Fibroblast of lung (primary cell): ENCODE measurements at regions not wholly inside any gene's neighbourhood (a gene's known extent, or its start where the extent isn't known, plus 50 kb on each side); places are given as distances from the start of the nearest gene placed in this dataset.

Experiments
- DNase-seq, 2 donors: peaks; one replicate each; pipeline versions ENCODE4 v3.0.0 to v3.0.0-alpha.2; 2010; ENCODE audit warnings: low read depth in 2 of 2
- H2AFZ ChIP-seq: 2 replicates; pipeline ENCODE4 v1.5.1; 2012; ENCODE audit warnings: low read length, control low read depth, inconsistent platforms
- H3K27ac ChIP-seq: 2 replicates; pipeline ENCODE4 v1.5.1; 2011; ENCODE audit warnings: low read length, control low read depth; ENCODE audit not compliant: insufficient read depth
- H3K27me3 ChIP-seq: 2 replicates; pipeline ENCODE4 v1.5.1; 2011; ENCODE audit warnings: mild to moderate bottlenecking, low read length; ENCODE audit not compliant: control insufficient read depth, insufficient read depth
- H3K36me3 ChIP-seq: 2 replicates; pipeline ENCODE4 v1.5.1; 2011; ENCODE audit warnings: low read length; ENCODE audit not compliant: control insufficient read depth, insufficient read depth
- H3K4me1 ChIP-seq: 2 replicates; pipeline ENCODE4 v1.5.1; 2011; ENCODE audit warnings: low read length; ENCODE audit not compliant: control insufficient read depth, insufficient read depth; ENCODE audit errors: extremely low read depth
- H3K4me2 ChIP-seq: 2 replicates; pipeline ENCODE4 v1.5.1; 2011; ENCODE audit warnings: low read length, control low read depth; ENCODE audit not compliant: insufficient read depth; ENCODE audit errors: extremely low read depth
- H3K4me3 ChIP-seq, 4 experiments: fragments of 200-600 bp in 1 of 4; sonication (generic) in 1 of 4; replicated peaks in 1 of 4; 2 replicates each; pipeline ENCODE4 v1.5.1; 2011 to 2016; ENCODE audit warnings: low read length in 4 of 4, low read depth in 3 of 4, mild to moderate bottlenecking in 3 of 4, control low read depth in 2 of 4, inconsistent platforms in 1 of 4, mixed read lengths in 1 of 4; ENCODE audit not compliant: insufficient read depth in 1 of 4; ENCODE audit errors: control extremely low read depth in 1 of 4
- H3K79me2 ChIP-seq: 2 replicates; pipeline ENCODE4 v1.5.1; 2012; ENCODE audit warnings: mild to moderate bottlenecking, low read length, inconsistent platforms; ENCODE audit not compliant: control insufficient read depth, insufficient read depth
- H3K9ac ChIP-seq: 2 replicates; pipeline ENCODE4 v1.5.1; 2011; ENCODE audit warnings: mild to moderate bottlenecking, low read length, control low read depth; ENCODE audit not compliant: insufficient read depth
- H3K9me3 ChIP-seq: 2 replicates; pipeline ENCODE4 v1.5.1; 2012; ENCODE audit warnings: low read depth, low read length; ENCODE audit not compliant: control insufficient read depth, insufficient read depth
- H4K20me1 ChIP-seq: 2 replicates; pipeline ENCODE4 v1.5.1; 2011; ENCODE audit warnings: low read length; ENCODE audit not compliant: control insufficient read depth, insufficient read depth; ENCODE audit errors: extremely low read depth
- EZH2 ChIP-seq: IDR thresholded peaks from 2 replicates; pipeline ENCODE4 v1.5.1; 2012; ENCODE audit warnings: low read length, control low read depth, mild to moderate bottlenecking; ENCODE audit errors: missing control alignments
- TF ChIP-seq, protein P1 (sequence below), 2 donors: IDR thresholded peaks in 1 of 2; conservative IDR thresholded peaks in 1 of 2; 1 replicate in 1 of 2; 2 replicates in 1 of 2; pipeline ENCODE4 v1.5.1; 2011 to 2012; ENCODE audit warnings: low read length in 2 of 2, control low read depth in 1 of 2, inconsistent platforms in 1 of 2, low read depth in 1 of 2, mild to moderate bottlenecking in 1 of 2

GRCh38 chr22:48263791-48264351 lies 1501.4 kb downstream of the TBC1D22A start:
- Histone ChIP-seq H3K4me3 (no peak overlapping the region), H3K36me3 (no peaks in the 10 kb centered on the region), H3K79me2 (no peaks in the 10 kb centered on the region), H3K9ac (no peak overlapping the region), H3K9me3 (peaks cover 2% of the 10 kb centered on the region), H3K27ac (no peak overlapping the region), H4K20me1 (no peaks in the 10 kb centered on the region), H3K27me3 (no peaks in the 10 kb centered on the region), H3K4me2 (no peak overlapping the region), H3K4me1 (no peaks in the 10 kb centered on the region), H2AFZ (no peak overlapping the region)
- no peak for DNase-seq
- TF ChIP-seq, protein P1, sequence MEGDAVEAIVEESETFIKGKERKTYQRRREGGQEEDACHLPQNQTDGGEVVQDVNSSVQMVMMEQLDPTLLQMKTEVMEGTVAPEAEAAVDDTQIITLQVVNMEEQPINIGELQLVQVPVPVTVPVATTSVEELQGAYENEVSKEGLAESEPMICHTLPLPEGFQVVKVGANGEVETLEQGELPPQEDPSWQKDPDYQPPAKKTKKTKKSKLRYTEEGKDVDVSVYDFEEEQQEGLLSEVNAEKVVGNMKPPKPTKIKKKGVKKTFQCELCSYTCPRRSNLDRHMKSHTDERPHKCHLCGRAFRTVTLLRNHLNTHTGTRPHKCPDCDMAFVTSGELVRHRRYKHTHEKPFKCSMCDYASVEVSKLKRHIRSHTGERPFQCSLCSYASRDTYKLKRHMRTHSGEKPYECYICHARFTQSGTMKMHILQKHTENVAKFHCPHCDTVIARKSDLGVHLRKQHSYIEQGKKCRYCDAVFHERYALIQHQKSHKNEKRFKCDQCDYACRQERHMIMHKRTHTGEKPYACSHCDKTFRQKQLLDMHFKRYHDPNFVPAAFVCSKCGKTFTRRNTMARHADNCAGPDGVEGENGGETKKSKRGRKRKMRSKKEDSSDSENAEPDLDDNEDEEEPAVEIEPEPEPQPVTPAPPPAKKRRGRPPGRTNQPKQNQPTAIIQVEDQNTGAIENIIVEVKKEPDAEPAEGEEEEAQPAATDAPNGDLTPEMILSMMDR (conservative IDR thresholded peaks at IDR 0.05 in 1 of 2, IDR thresholded peaks at IDR 0.05 in 1 of 2; ENCODE audit: low read depth in 1 of 2, low read length in 2 of 2) = no peak
- TF ChIP-seq EZH2 = no peak

- TF ChIP-seq, protein P1 (conservative IDR thresholded peaks at IDR 0.05 in 1 of 2, IDR thresholded peaks at IDR 0.05 in 1 of 2; ENCODE audit: low read depth in 1 of 2, low read length in 2 of 2) = no peak
- no peak for TF ChIP-seq EZH2
- H3K9ac ChIP-seq = no peak overlapping the region
- H2AFZ ChIP-seq = no peak overlapping the region
- no peaks in the 10 kb centered on the region for H3K79me2 ChIP-seq
- H3K36me3 ChIP-seq = no peaks in the 10 kb centered on the region
- H3K9me3 ChIP-seq = peaks cover 2% of the 10 kb centered on the region
- H3K4me2 ChIP-seq = no peak overlapping the region
- no peaks in the 10 kb centered on the region for H3K4me1 ChIP-seq
- no peaks in the 10 kb centered on the region for H3K27me3 ChIP-seq
- H4K20me1 ChIP-seq = no peaks in the 10 kb centered on the region
- no peak overlapping the region for H3K4me3 ChIP-seq
- H3K27ac ChIP-seq = no peak overlapping the region
- no peak for DNase-seq
These were observed 1500.9 kb downstream of the TBC1D22A start for GRCh38 chr22:48263431-48263765.

- no peak overlapping the region for H3K4me3 ChIP-seq
- H3K9ac ChIP-seq = no peak overlapping the region
- no peak for DNase-seq
- no peak for TF ChIP-seq EZH2
- TF ChIP-seq, protein P1 (conservative IDR thresholded peaks at IDR 0.05 in 1 of 2, IDR thresholded peaks at IDR 0.05 in 1 of 2; ENCODE audit: low read depth in 1 of 2, low read length in 2 of 2) = no peak
- H4K20me1 ChIP-seq = no peaks in the 10 kb centered on the region
- no peaks in the 10 kb centered on the region for H3K4me1 ChIP-seq
- no peak overlapping the region for H3K4me2 ChIP-seq
- no peak overlapping the region for H3K27ac ChIP-seq
- no peaks in the 10 kb centered on the region for H3K27me3 ChIP-seq
- H3K36me3 ChIP-seq = no peaks in the 10 kb centered on the region
- peaks cover 2% of the 10 kb centered on the region for H3K9me3 ChIP-seq
- H2AFZ ChIP-seq = no peak overlapping the region
- no peaks in the 10 kb centered on the region for H3K79me2 ChIP-seq
These were observed 1500.4 kb downstream of the TBC1D22A start for GRCh38 chr22:48262596-48263430.
